HL-60 (cell line): ENCODE measurements at regions not wholly inside any gene's neighbourhood (a gene's known extent, or its start where the extent isn't known, plus 50 kb on each side); places are given as distances from the start of the nearest gene placed in this dataset.

ENCODE experiments used
- DNase-seq, 2 experiments: peaks; one replicate each; pipeline ENCODE4 v3.0.0-alpha.2; 2010 to 2020; ENCODE audit warnings: low read depth in 1 of 2, low spot score in 1 of 2
- H3K27ac ChIP-seq: fragments of 250-450 bp; sonication (Bioruptor Pico); replicated peaks from 2 replicates; pipeline ENCODE4 v1.5.1; 2020; ENCODE audit warnings: mild to moderate bottlenecking, moderate library complexity
- H3K27me3 ChIP-seq: fragments of 250-450 bp; sonication (Bioruptor Pico); 2 replicates; pipeline ENCODE4 v1.5.1; 2021; ENCODE audit warnings: mild to moderate bottlenecking, moderate library complexity; ENCODE audit not compliant: insufficient read depth, poor library complexity, severe bottlenecking
- H3K4me3 ChIP-seq: replicated peaks from 2 replicates; pipeline ENCODE4 v1.5.1; 2011; ENCODE audit warnings: mild to moderate bottlenecking, control low read depth, low read length; ENCODE audit not compliant: insufficient read depth
- GABPA ChIP-seq: IDR thresholded peaks from 2 replicates; pipeline ENCODE4 v1.6.1; 2012; ENCODE audit warnings: low read depth
- POLR2AphosphoS5 ChIP-seq: IDR thresholded peaks from 2 replicates; pipeline ENCODE4 v1.6.1; 2012; ENCODE audit warnings: low read depth
- SPI1 ChIP-seq: IDR thresholded peaks from 2 replicates; pipeline ENCODE4 v1.6.1; 2012; ENCODE audit warnings: low read depth, mild to moderate bottlenecking, borderline replicate concordance
- TF ChIP-seq, protein P1 (sequence below): IDR thresholded peaks from 2 replicates; pipeline ENCODE4 v1.6.1; 2012; ENCODE audit warnings: low read depth; ENCODE audit not compliant: insufficient replicate concordance
- TF ChIP-seq, protein P2 (sequence below): IDR thresholded peaks from one replicate; pipeline ENCODE4 v1.5.1; 2011; ENCODE audit warnings: low read length, control low read depth, inconsistent platforms; ENCODE audit not compliant: insufficient read depth

DNA sequence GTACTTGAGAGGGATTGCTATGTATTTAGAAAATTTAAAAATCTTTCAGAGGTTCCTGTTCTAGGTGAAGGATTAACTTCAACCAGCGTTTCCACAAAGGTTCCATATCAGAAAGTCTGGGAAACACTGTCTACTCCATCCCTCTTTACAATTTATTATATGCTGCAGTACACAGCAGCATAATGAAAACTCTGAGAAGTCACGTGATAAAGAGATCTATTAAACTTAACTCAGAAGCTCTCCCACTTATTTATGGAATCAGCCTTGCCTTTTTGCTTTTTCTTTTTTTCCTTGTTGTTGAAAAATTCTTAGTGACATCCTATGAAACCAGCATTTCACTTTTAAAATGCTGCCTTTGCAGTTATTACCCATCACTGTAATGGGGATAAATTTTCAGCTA, 186.2 kb downstream of the ACER2 start:
- DNase-seq, result no peak
- H3K27me3 ChIP-seq, result no peaks in the 10 kb centered on the region
- TF ChIP-seq, protein P1, sequence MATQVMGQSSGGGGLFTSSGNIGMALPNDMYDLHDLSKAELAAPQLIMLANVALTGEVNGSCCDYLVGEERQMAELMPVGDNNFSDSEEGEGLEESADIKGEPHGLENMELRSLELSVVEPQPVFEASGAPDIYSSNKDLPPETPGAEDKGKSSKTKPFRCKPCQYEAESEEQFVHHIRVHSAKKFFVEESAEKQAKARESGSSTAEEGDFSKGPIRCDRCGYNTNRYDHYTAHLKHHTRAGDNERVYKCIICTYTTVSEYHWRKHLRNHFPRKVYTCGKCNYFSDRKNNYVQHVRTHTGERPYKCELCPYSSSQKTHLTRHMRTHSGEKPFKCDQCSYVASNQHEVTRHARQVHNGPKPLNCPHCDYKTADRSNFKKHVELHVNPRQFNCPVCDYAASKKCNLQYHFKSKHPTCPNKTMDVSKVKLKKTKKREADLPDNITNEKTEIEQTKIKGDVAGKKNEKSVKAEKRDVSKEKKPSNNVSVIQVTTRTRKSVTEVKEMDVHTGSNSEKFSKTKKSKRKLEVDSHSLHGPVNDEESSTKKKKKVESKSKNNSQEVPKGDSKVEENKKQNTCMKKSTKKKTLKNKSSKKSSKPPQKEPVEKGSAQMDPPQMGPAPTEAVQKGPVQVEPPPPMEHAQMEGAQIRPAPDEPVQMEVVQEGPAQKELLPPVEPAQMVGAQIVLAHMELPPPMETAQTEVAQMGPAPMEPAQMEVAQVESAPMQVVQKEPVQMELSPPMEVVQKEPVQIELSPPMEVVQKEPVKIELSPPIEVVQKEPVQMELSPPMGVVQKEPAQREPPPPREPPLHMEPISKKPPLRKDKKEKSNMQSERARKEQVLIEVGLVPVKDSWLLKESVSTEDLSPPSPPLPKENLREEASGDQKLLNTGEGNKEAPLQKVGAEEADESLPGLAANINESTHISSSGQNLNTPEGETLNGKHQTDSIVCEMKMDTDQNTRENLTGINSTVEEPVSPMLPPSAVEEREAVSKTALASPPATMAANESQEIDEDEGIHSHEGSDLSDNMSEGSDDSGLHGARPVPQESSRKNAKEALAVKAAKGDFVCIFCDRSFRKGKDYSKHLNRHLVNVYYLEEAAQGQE, result no peak
- TF ChIP-seq GABPA (no peak), POLR2AphosphoS5 (no peak), SPI1 (no peak)
- TF ChIP-seq, protein P2, sequence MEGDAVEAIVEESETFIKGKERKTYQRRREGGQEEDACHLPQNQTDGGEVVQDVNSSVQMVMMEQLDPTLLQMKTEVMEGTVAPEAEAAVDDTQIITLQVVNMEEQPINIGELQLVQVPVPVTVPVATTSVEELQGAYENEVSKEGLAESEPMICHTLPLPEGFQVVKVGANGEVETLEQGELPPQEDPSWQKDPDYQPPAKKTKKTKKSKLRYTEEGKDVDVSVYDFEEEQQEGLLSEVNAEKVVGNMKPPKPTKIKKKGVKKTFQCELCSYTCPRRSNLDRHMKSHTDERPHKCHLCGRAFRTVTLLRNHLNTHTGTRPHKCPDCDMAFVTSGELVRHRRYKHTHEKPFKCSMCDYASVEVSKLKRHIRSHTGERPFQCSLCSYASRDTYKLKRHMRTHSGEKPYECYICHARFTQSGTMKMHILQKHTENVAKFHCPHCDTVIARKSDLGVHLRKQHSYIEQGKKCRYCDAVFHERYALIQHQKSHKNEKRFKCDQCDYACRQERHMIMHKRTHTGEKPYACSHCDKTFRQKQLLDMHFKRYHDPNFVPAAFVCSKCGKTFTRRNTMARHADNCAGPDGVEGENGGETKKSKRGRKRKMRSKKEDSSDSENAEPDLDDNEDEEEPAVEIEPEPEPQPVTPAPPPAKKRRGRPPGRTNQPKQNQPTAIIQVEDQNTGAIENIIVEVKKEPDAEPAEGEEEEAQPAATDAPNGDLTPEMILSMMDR, result no peak
- H3K27ac ChIP-seq, result no peak overlapping the region
- no peak overlapping the region for H3K4me3 ChIP-seq

DNA sequence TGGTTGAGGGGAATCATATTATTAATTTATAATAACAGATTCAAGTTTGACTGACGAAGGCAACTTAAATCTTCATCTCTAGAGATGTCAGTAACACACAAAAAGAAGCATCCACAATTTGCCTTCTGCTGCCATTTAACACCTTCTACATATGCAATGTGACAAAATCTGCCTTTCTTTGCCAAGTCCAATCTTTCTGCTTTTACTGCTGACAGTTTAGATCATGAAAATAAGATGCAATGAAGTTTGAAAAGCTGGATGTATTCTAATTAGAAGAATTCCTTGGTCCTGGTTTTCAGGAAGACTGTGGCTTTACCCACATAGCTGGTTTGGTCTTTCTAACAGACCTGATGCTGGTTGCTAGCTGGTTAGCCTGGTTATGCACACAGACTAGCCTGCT, 178.9 kb downstream of the ACER2 start:
- Histone ChIP-seq H3K27ac (no peak overlapping the region), H3K27me3 (no peaks in the 10 kb centered on the region), H3K4me3 (no peak overlapping the region)
- DNase-seq, result no peak
- TF ChIP-seq POLR2AphosphoS5 (no peak), GABPA (no peak)

DNA sequence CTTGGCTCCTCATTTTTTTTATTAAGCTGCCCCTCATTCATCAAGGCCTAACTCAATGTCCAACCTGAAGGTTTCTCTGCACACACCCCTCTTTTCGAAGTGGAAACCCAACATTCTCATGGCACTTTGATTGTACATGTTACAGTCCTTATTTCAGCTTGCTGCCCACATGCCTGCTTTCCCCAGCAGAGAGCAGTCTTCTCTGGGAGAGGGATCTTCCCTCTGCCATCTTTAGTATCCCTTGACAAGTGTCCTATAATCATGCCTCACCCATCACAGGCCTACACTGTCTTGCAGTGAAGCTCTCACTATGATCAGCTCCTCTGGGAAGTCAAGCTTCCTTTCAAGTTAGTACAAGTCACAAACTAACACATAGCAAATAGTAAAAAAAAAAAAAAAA, 175.1 kb downstream of the ACER2 start:
- no peak for DNase-seq

DNA sequence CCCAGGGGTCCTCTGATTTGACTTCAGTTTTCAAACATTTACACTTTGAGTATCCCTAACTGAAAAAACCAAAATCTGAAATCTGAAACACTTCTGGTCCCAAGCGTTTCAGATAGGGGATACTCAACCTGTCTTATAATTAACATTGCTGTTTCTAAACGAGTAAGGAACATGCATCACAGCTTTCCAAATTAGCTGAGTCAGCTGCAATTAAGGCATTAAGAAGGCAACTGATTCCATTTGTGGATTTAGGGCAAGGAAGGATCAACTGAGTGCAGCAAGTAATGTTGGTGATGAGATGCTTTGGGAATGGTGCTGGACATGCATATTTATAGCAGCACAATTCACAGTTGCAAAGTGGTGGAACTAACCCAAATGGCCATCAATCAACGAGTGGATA, 168.6 kb downstream of the ACER2 start:
- no peak for DNase-seq
- no peak overlapping the region for H3K4me3 ChIP-seq
- TF ChIP-seq POLR2AphosphoS5, result no peak
- no peak for TF ChIP-seq SPI1
- TF ChIP-seq, protein P2, result no peak
- no peak for TF ChIP-seq GABPA
- TF ChIP-seq, protein P1, result no peak
- no peaks in the 10 kb centered on the region for H3K27me3 ChIP-seq
- H3K27ac ChIP-seq, result no peak overlapping the region

More for the DNA sequence above, 175.1 kb downstream of the ACER2 start:
- H3K27ac ChIP-seq, result no peak overlapping the region
- no peak overlapping the region for H3K4me3 ChIP-seq
- no peaks in the 10 kb centered on the region for H3K27me3 ChIP-seq
- no peak for TF ChIP-seq SPI1
- TF ChIP-seq, protein P1, result no peak
- TF ChIP-seq GABPA, result no peak
- TF ChIP-seq, protein P2, result no peak
- no peak for TF ChIP-seq POLR2AphosphoS5
